NOMO-1 treated with DMSO at 0.1 percent for 48 hours (cell line): ENCODE measurements at regions not wholly inside any gene's neighbourhood (a gene's known extent, or its start where the extent isn't known, plus 50 kb on each side); places are given as distances from the start of the nearest gene placed in this dataset.
"Not testable (repeated sequence)": the region's sequence is repeated elsewhere in the genome, so short reads cannot be mapped to it uniquely, and the experiment has no call there.

Experiments used
- DNase-seq: peaks from one replicate; lab custom pipeline; 2025; ENCODE audit not compliant: unreplicated experiment; lab: John Stamatoyannopoulos, UW

DNA sequence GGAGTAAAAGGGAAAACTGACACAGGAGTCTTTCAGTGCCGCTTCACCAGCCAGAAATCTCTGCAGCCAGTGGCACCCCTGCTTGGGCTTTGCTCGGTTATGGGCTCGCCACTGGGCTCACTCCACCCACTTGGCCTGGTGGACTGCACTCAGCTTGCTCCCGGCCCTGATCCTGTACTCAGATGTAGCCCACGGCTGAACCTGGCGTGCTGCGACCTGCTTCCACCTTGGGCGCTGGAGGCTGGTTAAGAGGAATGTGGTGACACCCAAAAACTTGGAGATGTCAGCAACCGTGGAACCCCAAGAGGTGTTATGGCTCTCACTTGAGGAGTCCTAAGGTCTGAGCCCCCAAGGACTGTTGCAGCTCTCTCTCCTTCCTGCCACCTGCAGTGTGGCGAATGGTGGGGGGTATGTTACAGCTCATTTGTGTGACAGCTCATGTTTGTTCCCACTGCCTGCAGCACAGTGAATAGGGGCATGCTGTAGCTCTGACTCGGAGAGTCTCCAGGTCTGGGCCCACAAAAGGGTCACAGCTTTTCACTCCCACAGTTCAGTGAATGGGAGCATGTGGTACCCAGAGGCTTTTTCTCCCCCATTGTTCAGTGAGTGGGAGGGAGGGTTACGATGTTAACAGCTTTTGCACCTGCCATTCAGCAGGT is 1124.5 kb upstream of the ATXN8OS start:
- DNase-seq, result no peak

DNA sequence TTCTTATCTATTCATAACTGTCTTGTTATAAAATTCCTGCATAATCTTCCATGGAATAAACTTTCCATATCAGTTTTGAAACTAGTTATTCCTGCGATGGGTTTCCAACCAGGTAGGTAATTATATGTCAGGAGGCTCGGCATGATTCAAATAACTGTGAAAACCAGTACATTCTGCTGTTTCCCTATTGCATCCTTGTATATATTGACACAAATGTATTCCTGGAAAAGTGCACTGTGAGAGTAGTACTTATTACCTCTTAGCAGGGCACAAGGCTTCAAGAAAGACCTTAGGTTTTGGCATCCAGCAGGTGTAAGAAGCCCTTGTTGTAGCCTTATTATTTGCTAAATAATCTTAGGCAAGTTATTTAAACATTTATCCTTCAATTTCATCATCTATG is 1131.3 kb upstream of the ATXN8OS start:
- no peak for DNase-seq

DNA sequence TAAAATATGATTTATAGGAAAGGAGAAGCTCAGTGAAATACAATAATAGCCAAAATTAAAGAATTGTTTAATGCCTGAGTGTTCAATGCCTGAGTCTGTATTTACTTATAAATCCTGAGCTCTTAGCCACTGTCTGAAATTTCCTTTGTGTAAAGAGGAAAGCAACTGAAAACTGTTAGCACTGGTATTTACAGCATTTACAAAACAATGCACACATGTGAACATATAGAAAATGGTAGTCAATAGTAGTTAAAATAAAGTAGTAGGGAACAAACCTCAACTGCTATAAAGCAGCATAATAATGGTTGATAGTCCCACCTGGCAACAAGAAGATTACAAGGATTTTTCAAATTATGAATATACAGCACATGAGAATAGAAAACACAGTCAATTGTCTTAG is 1137.1 kb upstream of the ATXN8OS start:
- DNase-seq, result no peak

DNA sequence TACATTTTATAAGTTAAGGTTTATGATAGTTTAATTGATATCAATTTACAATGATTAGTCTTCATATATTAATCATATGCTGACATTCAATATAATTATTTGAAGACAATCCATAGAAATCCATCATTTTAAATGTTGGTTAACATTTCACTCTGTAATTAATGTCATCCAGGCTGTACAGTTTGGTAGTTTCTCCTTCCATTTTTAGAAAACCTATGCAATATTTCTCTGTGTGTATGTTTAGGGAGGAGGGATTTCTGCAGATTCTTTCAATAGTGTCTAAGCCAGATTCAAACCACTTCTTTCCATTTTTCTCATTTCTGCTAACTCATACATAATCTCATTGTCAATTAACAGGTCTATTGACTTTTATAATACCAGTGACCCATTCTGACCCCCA is 1159.0 kb upstream of the ATXN8OS start:
- no peak for DNase-seq

DNA sequence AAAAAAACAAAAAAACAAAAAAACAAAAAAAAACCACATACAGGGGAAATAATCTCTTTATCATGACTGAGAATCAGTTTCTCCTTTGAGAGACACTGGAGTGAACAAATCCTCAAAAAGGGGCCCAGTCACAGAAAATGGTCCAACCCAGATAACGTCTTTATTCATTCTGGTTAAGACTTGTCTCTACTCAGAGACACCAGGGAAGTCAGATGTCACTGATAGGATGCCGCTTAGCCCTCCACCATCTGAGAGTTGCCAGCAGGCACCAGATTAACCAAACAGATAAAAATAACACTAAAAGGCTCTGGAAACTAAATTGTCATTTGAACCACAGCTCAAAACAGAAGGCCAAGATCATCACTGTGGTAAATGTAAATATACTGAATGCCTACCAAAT is 1163.4 kb upstream of the ATXN8OS start:
- no peak for DNase-seq

DNA sequence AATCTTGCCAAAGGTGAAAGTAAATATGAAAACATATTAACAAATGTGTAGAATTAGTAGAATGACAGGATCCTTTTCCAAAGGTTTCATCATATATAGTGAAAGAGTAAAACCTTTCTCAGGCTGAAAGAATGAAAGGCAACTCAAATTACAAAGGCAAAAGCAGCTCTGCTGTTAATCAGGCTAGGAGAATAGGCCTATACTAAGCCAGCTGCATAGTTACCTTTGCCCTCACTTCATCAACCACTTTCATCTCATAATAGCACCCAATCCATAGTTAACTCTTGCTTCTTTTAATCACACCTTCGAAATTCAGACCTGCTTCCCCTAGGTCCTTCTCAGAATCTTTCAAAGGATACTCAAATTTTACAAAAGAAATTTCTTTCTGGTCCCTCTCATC is 1167.6 kb upstream of the ATXN8OS start:
- no peak for DNase-seq

DNA sequence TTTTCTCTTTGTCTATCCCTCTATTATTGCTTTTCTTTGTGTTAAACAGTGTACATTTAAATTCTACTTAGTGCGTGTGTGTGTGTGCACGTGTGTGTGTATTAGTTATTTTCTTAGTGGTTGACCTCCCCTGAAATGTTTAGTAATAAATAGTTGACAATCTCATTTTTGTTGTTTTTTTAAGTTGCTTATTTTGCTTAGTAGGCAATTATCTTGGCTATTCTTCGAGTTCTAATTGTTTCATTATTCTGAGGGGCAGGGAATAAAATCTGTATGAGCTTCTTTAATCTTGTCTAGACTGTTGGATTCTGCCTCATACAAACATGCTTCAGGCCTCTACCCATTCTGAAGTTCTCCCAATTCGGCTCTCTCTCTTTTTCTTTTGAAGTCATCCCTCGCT is 1169.0 kb upstream of the ATXN8OS start:
- DNase-seq, result no peak

DNA sequence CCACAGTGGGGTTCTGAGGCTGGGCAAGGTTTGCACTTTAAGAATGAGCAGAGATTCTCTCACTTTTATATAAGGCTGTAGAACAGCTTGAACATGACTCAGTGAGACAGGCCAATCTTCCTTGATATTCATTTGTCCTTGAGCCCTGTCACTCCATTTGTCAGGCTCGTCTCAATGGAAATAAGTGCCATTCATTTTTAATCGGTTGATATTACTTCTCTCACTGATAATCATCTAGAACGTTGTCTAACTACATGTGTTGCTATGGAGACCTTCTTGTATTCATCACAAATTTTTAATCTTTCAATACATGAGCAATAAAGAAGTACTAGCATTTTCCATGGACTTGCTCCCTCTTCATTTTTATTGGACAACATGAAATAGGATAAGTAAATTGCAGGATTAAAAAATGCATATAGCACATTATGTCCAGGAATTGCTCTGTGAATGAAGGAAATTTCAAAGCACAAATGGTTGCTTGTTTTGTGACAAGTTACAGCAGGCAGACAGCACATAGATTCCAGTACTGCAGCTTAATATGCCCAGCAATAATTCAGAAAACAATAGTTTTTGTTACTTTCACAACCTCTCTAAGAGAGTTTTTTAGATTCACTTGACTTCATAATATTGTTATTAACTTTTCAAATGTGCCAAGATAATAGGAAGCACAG is 1178.4 kb upstream of the ATXN8OS start:
- DNase-seq, result no peak

DNA sequence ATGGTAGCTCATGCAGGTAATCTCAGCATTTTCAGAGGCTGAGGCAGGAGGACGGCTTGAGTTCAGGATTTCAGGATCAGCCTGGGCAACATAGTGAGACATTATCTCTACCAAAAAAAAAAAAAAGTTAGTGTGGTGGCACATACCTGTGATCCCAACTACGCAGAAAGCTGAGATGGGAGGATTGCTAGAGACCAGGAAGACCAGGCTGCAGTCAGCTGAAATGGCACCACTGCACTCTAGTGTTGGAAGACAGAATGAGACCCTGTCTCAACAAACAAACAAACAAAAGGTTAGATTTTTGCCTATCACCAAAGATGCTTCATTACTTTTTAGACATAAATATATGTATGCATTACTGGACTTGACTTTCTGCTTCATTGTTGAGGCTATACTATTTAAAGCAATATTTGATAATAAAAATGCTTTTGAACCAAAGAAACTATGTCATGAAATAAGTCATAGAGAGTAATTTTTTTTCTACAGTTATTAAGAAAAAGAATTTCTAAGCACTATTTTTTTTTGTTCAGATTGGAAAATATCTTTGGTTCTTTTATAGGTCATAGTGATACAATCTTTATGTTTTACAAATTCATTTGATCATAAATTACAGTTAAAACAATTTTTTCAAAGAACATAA is 1180.1 kb upstream of the ATXN8OS start:
- DNase-seq, result no peak

DNA sequence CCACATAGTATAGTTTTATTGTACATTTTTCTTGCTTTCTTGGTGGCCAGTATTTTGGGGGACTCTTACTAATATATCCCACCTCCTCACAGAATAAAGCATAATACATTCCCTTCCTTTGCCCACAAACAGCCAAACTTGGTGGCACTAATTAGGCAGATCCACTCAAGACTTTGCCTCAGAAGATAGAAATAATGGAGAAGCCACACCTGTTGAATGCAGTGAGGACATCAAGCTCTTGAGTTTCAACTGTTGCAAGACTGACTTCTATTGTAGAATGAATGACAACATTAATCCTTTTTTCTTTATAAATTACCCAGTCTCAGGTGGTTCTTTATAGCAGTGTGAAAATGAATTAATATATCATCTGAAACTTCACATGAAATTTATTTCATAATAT is 1183.6 kb upstream of the ATXN8OS start:
- DNase-seq, result no peak

DNA sequence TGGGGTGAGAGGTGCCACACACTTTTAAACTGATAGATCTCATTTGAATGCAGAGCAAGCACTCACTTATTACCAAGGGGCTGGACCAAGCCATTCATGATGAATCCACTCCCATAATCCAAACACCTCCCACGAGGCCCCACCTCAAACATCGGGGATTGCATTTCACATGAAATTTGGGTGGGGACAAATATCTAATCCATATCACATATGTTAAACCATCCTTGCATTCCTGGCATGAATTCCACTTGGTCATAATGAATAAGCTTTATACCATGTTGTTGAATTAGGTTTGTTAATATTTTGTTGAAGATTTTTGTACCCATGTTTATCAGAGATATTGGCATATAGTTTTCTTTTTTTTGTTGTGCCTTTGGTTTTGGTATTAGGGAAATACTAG is 1198.7 kb upstream of the ATXN8OS start:
- no peak for DNase-seq

DNA sequence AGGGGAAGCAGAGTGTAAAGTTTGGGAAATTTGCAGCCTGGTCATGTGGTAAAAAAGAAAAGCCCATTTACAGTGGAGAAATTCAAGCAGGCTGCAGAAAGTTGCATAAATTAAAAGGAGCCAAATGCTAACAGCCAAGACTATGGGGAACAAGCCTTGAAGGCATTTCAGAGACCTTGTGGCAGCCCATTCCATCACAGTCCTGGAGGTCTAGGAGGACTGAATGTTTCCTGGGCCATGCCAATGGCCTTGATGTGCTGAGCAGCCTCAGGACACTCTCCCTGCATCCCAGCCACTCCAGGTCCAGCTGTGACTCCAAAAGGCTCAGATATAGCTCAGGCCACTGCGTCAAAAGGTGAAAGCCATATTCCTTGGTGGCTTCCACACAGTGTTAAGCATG is 1202.4 kb upstream of the ATXN8OS start:
- no peak for DNase-seq

DNA sequence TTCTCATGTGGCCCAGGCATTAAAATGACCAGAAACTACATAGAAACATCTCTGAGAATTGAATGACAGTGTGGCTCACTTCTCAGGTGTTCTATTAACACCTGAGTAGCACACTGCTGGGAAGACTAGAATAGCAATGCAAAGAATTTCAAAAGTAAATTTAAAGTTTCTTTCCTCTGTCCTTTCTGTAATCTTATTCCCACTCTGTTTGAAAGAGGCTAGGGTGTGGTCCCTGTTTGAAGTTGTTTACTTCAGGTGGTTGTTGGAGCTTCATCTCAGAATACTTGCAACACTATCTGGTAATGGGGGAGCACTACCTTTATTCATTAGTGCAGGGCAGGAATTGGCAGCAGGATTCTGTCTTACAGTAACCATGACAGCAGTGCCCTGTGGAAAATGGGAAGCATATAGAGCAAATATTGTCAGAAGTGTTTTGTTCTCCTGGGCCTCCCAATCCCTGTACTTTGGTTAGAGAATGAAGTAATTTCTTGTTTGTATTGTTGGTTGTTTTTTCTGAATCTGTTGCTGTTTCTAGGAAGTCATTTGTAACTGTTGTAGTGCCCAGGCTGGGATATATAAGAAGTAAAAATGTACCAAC is 1210.2 kb upstream of the ATXN8OS start:
- DNase-seq, result no peak

DNA sequence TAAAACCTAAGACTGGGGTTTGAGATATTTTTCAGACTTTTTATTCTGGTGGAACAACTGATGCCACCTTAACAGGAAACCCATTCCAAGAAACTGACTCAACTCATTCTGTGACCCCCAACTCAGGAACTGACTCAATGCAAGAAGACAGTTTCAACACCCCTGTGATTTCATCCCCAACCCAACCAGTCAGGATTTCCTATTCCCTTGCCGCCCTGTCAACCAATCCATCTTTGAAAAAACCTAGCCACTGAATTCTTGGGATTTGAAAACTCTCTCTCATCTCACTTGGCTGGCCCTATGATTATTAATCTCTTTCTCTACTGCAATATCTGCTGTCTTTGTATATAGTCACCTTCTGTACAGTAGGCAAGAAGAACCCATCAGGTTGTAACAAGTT is 1211.9 kb upstream of the ATXN8OS start:
- DNase-seq, result no peak

DNA sequence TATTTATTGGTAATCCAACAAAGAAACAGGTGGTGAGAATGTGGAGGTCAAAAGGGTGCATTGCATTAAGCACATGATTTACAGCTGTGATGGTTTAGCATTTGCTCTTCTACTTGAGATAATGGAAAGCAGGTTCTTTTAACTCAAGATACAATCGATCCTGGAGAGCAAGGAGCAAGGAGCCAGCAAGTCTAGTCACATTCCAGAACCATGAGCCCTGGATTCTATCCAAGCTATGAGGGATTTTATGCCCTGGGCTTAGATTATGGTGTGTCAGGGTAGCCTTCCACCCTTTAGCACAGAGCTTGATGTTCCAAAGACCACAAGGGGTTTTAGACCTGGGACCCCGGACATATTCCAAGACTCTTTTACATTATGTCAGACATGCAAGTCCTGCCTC is 1213.9 kb upstream of the ATXN8OS start:
- not testable (repeated sequence) for DNase-seq

DNA sequence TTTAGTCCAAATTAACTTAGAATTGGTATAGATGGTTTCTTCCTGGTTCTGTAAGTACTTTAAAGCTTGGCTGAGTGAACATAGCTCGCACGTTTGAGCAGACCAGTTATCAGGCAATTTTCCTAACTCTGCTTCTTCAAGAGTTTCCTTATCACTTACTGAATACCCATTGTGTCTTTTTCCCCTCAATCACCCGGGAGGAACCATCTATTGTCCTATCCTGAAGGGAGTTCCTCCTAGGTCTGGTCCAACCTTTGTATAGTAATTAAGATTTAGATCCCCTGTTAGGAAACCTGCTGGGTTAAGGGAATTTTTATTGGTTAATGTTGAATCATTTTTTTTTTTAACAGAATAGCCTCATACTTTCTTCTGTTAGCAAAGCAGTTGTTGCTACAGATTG is 1215.0 kb upstream of the ATXN8OS start:
- not testable (repeated sequence) for DNase-seq

DNA sequence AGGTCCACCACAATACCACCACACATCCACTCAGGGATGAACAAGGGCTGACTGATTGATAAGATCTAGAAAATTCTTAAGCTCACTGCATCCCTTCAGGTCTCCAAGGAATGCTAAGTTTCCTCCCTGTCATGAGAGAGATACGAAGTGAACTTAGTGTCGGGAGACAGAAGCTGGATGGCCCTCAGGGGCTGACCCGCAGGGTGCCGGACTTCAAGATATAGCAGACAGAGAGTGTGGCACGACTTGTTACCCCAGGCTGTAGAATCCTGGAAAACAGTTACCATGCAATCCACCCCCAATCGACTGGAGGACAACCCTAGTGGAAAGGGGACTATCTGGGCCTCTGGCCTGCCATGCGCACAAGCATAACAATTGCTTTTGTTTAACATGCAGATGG is 1217.5 kb upstream of the ATXN8OS start:
- DNase-seq, result not testable (repeated sequence)

DNA sequence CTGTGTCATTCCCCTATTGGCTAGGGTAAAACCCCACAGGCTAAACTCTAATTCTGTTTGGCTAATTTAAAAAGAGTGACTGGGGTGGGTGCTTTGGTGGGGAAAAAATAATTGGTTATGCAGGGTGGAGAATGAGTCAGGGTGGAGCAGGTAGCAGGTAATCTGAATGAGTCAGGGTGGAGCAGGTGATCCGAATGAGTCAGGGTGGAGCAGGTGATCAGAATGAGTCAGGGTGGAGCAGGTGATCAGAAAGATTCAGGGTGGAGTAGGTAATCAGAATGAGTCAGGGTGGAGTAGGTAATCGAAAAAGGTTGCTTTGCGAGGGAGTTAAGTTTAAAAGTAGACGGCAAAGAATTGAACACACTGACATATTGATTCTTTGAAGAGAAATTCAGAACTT is 1218.8 kb upstream of the ATXN8OS start:
- no peak for DNase-seq

DNA sequence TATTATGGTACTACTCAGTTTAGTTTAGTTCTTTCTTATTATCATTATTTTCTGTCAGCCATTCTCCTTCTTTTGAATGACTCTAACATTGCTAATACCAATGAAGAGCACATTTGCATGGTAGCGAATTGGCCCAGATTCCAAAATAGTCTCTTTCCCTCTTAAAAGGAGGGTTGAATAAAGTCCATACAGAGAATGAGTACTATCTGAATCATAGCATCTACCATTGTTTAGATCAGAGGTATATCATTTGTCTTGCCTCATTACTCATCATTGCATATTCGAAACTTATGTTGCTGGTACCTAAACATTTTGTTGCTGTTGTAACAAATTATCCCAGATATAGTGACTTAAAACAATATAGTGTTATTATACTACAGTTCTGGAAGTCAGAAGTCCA is 1235.3 kb upstream of the ATXN8OS start:
- no peak for DNase-seq

DNA sequence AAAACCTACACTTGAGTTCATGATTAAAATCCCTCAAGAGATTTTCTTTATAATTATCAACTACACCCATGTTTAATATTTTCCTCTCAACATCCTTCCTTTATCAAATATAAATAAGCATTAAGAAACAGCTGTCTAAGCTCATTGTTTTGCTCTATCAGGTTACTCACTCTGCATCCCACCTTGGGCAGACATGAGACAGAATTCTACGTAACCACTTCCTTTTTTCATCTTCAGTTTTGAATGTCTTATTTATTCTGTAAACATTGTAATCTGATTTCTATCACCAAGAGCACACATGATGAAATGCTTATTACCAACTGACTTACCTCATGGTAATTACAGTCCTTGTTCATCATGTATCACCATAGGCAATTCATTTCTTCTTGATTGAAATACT is 1256.6 kb upstream of the ATXN8OS start:
- DNase-seq, result no peak

DNA sequence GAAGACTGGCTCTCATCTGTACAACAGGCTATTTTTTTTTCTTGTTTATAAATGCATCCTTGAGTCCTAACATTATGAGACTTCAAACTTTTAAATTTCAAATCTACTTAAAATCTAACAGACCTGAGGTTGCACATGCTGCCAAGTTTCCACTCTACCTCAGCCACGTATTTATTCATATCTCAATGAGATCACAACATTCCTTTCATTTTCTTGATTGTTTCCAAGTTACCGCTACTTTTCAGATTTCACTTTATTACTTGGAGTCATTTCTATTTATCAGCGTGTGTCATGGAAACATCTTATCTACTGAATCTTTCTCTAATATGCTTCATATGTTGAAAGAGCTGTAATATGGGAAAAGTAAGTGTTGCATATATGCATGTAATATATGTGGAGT is 1257.5 kb upstream of the ATXN8OS start:
- DNase-seq, result no peak

DNA sequence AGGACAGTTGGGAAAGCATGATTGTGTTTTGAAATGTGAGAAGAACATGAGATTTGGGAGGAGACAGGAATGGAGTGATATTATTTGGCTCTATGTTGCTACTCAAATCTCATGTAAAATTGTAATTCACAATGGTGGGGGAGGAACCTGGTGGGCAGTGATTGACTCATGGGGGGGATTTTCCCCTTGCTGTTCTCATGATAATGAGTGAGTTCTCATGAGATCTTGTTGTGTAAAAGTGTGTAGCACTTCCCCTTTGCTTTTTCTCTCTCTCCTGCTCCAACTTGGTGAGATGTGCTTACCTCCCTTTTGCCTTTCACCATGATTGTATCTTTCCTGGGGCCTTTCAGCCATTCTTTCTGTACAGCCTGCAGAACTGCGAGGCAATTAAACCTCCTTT is 1261.0 kb upstream of the ATXN8OS start:
- no peak for DNase-seq
